GM23338 (cell line): ENCODE measurements at regions not wholly inside any gene's neighbourhood (a gene's known extent, or its start where the extent isn't known, plus 50 kb on each side); places are given as distances from the start of the nearest gene placed in this dataset.

Source experiments
- CREB1 ChIP-seq: fragments of 250-450 bp; sonication (Bioruptor Pico); IDR thresholded peaks from 2 replicates; pipeline ENCODE4 v1.5.0; 2020; ENCODE audit warnings: low read depth, mild to moderate bottlenecking, moderate library complexity
- EZH2 ChIP-seq: fragments of 200-600 bp; sonication (generic); IDR thresholded peaks from one replicate; pipeline ENCODE4 v1.8.0; 2017; ENCODE audit warnings: antibody characterized with exemption, mild to moderate bottlenecking, low read depth; ENCODE audit not compliant: unreplicated experiment
- EZH2phosphoT487 ChIP-seq: fragments of 200-600 bp; sonication (generic); IDR thresholded peaks from one replicate; pipeline ENCODE4 v1.8.1; 2018; ENCODE audit warnings: antibody characterized with exemption; ENCODE audit not compliant: unreplicated experiment
- JUNB ChIP-seq: IDR thresholded peaks from one replicate; pipeline ENCODE4 v1.6.1; 2016; ENCODE audit warnings: antibody characterized with exemption; ENCODE audit not compliant: unreplicated experiment
- NANOG ChIP-seq: IDR thresholded peaks from 2 replicates; pipeline ENCODE4 v1.6.1; 2016; ENCODE audit warnings: antibody characterized with exemption, borderline replicate concordance
- POLR2AphosphoS5 ChIP-seq: IDR thresholded peaks from 2 replicates; pipeline ENCODE4 v1.6.1; 2016; ENCODE audit warnings: antibody characterized with exemption, low read depth
- STAT1 ChIP-seq: IDR thresholded peaks from one replicate; pipeline ENCODE4 v1.6.1; 2016; ENCODE audit warnings: antibody characterized with exemption; ENCODE audit not compliant: unreplicated experiment
- ZNF114 ChIP-seq: fragments of 250-450 bp; sonication (Bioruptor Pico); IDR thresholded peaks from 2 replicates; pipeline ENCODE4 v1.5.0; 2020; ENCODE audit warnings: mild to moderate bottlenecking, moderate library complexity
- ZNF331 ChIP-seq: fragments of 250-450 bp; sonication (Bioruptor Pico); IDR thresholded peaks from 2 replicates; pipeline ENCODE4 v1.5.0; 2020; ENCODE audit warnings: low read depth, mild to moderate bottlenecking, moderate library complexity
- TF ChIP-seq, protein P1 (sequence below): IDR thresholded peaks from one replicate; pipeline ENCODE4 v1.6.1; 2018; ENCODE audit warnings: antibody characterized with exemption; ENCODE audit not compliant: unreplicated experiment
- TF ChIP-seq, protein P2 (sequence below), 2 experiments: fragments of 200-600 bp in 1 of 2; sonication (generic) in 1 of 2; conservative IDR thresholded peaks; 2 replicates each; pipeline versions ENCODE4 v1.5.1 to v1.6.1; 2016 to 2017; ENCODE audit warnings: antibody characterized with exemption in 2 of 2, low read depth in 2 of 2, mild to moderate bottlenecking in 2 of 2, moderate library complexity in 1 of 2
- TF ChIP-seq, protein P3 (sequence below): IDR thresholded peaks from 2 replicates; pipeline ENCODE4 v1.6.1; 2016; ENCODE audit warnings: antibody characterized with exemption
- TF ChIP-seq, protein P4 (sequence below): fragments of 250-450 bp; sonication (Bioruptor Pico); IDR thresholded peaks from 2 replicates; pipeline ENCODE4 v1.5.0; 2020; ENCODE audit warnings: mild to moderate bottlenecking, moderate library complexity

DNA sequence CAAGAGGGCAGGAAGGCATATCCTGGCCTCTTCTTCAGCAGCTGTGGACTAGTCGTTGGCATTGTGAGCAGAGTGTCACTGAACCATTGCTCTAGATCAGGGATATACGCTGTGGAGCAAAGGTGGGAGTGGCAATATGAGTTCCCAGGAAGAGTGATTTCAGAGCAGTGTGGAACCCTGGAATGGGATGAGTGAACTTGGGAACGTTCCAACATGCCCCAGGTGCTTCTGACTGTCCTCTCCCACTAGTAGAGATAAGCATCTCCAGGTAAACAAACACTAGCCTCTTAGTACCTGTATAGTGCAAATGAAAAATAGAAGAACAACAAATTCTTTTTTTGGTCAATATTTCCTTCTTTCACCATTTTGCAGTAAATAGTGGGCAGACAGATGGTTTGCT, 123.6 kb upstream of the VEPH1 start:
- TF ChIP-seq ZNF331 (CRISPR knock-in tag) = no peak
- TF ChIP-seq POLR2AphosphoS5 = no peak
- TF ChIP-seq, protein P1, sequence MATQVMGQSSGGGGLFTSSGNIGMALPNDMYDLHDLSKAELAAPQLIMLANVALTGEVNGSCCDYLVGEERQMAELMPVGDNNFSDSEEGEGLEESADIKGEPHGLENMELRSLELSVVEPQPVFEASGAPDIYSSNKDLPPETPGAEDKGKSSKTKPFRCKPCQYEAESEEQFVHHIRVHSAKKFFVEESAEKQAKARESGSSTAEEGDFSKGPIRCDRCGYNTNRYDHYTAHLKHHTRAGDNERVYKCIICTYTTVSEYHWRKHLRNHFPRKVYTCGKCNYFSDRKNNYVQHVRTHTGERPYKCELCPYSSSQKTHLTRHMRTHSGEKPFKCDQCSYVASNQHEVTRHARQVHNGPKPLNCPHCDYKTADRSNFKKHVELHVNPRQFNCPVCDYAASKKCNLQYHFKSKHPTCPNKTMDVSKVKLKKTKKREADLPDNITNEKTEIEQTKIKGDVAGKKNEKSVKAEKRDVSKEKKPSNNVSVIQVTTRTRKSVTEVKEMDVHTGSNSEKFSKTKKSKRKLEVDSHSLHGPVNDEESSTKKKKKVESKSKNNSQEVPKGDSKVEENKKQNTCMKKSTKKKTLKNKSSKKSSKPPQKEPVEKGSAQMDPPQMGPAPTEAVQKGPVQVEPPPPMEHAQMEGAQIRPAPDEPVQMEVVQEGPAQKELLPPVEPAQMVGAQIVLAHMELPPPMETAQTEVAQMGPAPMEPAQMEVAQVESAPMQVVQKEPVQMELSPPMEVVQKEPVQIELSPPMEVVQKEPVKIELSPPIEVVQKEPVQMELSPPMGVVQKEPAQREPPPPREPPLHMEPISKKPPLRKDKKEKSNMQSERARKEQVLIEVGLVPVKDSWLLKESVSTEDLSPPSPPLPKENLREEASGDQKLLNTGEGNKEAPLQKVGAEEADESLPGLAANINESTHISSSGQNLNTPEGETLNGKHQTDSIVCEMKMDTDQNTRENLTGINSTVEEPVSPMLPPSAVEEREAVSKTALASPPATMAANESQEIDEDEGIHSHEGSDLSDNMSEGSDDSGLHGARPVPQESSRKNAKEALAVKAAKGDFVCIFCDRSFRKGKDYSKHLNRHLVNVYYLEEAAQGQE = no peak
- TF ChIP-seq, protein P2, sequence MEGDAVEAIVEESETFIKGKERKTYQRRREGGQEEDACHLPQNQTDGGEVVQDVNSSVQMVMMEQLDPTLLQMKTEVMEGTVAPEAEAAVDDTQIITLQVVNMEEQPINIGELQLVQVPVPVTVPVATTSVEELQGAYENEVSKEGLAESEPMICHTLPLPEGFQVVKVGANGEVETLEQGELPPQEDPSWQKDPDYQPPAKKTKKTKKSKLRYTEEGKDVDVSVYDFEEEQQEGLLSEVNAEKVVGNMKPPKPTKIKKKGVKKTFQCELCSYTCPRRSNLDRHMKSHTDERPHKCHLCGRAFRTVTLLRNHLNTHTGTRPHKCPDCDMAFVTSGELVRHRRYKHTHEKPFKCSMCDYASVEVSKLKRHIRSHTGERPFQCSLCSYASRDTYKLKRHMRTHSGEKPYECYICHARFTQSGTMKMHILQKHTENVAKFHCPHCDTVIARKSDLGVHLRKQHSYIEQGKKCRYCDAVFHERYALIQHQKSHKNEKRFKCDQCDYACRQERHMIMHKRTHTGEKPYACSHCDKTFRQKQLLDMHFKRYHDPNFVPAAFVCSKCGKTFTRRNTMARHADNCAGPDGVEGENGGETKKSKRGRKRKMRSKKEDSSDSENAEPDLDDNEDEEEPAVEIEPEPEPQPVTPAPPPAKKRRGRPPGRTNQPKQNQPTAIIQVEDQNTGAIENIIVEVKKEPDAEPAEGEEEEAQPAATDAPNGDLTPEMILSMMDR (conservative IDR thresholded peaks at IDR 0.05; ENCODE audit: low read depth in 2 of 2) = no peak
- no peak for TF ChIP-seq ZNF114 (CRISPR knock-in tag)
- TF ChIP-seq EZH2 = no peak
- TF ChIP-seq EZH2phosphoT487 = no peak
- TF ChIP-seq NANOG = no peak
- no peak for TF ChIP-seq CREB1 (CRISPR knock-in tag)
- TF ChIP-seq, protein P3, sequence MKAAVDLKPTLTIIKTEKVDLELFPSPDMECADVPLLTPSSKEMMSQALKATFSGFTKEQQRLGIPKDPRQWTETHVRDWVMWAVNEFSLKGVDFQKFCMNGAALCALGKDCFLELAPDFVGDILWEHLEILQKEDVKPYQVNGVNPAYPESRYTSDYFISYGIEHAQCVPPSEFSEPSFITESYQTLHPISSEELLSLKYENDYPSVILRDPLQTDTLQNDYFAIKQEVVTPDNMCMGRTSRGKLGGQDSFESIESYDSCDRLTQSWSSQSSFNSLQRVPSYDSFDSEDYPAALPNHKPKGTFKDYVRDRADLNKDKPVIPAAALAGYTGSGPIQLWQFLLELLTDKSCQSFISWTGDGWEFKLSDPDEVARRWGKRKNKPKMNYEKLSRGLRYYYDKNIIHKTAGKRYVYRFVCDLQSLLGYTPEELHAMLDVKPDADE = no peak
- no peak for TF ChIP-seq JUNB
- TF ChIP-seq STAT1 = no peak
- TF ChIP-seq, protein P4, sequence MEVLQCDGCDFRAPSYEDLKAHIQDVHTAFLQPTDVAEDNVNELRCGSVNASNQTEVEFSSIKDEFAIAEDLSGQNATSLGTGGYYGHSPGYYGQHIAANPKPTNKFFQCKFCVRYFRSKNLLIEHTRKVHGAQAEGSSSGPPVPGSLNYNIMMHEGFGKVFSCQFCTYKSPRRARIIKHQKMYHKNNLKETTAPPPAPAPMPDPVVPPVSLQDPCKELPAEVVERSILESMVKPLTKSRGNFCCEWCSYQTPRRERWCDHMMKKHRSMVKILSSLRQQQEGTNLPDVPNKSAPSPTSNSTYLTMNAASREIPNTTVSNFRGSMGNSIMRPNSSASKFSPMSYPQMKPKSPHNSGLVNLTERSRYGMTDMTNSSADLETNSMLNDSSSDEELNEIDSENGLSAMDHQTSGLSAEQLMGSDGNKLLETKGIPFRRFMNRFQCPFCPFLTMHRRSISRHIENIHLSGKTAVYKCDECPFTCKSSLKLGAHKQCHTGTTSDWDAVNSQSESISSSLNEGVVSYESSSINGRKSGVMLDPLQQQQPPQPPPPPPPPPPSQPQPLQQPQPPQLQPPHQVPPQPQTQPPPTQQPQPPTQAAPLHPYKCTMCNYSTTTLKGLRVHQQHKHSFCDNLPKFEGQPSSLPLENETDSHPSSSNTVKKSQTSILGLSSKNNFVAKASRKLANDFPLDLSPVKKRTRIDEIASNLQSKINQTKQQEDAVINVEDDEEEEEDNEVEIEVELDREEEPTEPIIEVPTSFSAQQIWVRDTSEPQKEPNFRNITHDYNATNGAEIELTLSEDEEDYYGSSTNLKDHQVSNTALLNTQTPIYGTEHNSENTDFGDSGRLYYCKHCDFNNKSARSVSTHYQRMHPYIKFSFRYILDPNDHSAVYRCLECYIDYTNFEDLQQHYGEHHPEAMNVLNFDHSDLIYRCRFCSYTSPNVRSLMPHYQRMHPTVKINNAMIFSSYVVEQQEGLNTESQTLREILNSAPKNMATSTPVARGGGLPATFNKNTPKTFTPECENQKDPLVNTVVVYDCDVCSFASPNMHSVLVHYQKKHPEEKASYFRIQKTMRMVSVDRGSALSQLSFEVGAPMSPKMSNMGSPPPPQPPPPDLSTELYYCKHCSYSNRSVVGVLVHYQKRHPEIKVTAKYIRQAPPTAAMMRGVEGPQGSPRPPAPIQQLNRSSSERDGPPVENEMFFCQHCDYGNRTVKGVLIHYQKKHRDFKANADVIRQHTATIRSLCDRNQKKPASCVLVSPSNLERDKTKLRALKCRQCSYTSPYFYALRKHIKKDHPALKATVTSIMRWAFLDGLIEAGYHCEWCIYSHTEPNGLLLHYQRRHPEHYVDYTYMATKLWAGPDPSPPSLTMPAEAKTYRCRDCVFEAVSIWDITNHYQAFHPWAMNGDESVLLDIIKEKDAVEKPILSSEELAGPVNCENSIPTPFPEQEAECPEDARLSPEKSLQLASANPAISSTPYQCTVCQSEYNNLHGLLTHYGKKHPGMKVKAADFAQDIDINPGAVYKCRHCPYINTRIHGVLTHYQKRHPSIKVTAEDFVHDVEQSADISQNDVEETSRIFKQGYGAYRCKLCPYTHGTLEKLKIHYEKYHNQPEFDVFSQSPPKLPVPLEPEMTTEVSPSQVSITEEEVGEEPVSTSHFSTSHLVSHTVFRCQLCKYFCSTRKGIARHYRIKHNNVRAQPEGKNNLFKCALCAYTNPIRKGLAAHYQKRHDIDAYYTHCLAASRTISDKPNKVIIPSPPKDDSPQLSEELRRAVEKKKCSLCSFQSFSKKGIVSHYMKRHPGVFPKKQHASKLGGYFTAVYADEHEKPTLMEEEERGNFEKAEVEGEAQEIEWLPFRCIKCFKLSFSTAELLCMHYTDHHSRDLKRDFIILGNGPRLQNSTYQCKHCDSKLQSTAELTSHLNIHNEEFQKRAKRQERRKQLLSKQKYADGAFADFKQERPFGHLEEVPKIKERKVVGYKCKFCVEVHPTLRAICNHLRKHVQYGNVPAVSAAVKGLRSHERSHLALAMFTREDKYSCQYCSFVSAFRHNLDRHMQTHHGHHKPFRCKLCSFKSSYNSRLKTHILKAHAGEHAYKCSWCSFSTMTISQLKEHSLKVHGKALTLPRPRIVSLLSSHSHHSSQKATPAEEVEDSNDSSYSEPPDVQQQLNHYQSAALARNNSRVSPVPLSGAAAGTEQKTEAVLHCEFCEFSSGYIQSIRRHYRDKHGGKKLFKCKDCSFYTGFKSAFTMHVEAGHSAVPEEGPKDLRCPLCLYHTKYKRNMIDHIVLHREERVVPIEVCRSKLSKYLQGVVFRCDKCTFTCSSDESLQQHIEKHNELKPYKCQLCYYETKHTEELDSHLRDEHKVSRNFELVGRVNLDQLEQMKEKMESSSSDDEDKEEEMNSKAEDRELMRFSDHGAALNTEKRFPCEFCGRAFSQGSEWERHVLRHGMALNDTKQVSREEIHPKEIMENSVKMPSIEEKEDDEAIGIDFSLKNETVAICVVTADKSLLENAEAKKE (CRISPR knock-in tag) = no peak
